ENCODE measurements at regions not wholly inside any gene's neighbourhood (a gene's known extent, or its start where the extent isn't known, plus 50 kb on each side); places are given as distances from the start of the nearest gene placed in this dataset.

DNA sequence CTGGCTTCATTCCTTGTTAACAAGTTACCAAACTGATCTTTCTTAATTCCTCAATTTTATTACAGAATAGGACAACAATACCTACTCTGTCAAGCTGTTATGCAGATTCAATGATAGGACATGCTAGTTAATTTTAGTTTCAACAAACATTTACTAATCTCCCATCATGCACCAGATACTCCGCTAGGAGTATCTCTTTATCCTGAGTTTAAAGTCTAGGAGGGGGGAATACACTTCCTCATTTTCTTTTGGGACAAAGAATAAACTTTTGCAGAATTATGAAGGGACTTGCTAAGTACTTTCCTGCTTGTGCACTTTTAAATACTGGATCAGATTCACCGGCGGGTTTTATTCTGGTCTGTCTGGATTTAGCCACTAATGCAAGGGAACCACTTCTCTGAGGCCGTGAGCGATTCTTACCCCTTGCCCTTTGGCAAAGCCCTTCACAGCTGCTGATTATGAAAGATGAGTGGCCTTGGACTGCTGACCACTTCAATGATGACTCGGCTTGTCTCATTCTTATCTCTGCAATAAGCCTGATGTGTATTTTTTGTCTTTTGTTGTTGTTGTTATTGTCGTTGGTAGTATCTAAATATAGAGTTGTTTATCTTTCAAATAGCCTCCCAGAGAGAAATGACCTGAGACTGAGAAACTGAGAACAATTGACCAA lies 73.9 kb downstream of the RMI1 start:
- TF ChIP-seq, protein P1, sequence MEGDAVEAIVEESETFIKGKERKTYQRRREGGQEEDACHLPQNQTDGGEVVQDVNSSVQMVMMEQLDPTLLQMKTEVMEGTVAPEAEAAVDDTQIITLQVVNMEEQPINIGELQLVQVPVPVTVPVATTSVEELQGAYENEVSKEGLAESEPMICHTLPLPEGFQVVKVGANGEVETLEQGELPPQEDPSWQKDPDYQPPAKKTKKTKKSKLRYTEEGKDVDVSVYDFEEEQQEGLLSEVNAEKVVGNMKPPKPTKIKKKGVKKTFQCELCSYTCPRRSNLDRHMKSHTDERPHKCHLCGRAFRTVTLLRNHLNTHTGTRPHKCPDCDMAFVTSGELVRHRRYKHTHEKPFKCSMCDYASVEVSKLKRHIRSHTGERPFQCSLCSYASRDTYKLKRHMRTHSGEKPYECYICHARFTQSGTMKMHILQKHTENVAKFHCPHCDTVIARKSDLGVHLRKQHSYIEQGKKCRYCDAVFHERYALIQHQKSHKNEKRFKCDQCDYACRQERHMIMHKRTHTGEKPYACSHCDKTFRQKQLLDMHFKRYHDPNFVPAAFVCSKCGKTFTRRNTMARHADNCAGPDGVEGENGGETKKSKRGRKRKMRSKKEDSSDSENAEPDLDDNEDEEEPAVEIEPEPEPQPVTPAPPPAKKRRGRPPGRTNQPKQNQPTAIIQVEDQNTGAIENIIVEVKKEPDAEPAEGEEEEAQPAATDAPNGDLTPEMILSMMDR (IDR thresholded peaks at IDR 0.05; ENCODE audit: borderline replicate concordance, insufficient read depth, low read depth, low read length), result no peak
- H3K4me3 ChIP-seq (ENCODE audit: low read depth, low read length), result no peak overlapping the region

DNA sequence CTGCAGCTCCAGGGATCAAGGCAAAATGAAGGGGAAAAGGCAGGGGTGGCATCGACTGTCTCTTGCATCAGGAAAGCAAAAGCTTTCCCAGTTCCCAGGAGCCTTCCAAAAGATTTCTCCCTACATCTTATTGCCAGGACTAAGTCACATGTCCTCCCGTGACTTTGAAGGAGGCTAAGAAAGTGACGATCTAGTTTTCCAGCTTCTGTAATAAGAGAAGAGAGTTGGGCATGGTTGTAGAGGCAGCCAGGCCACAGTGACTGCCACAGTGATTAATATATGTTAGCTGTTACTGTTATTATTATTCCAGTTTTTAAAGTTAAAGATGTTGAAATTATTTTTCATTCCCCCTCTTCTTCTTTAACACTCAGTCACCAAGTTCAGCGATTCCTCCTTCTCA lies 77.1 kb downstream of the RMI1 start:
- TF ChIP-seq, protein P1 (IDR thresholded peaks at IDR 0.05; ENCODE audit: borderline replicate concordance, insufficient read depth, low read depth, low read length), result no peak

DNA sequence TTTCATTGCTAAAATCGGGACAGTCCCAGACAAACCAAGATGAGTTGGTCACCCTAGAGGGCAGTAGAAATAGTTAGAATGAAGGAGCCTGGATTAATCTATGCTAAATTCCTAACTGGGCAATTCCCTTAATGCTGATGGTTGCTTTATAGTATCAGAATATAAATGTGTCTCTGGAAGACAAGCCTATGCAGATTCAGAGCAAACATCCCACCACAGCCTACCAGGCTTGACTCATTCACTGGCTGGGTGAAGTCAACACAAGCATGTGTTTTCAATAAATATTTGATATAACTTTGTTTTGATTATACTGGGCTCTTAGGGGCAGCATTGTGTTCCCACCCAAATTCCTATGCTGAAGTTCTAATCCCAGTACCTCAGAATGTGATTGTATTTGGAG lies 79.3 kb downstream of the RMI1 start:
- no peak overlapping the region for H3K4me3 ChIP-seq (ENCODE audit: low read depth, low read length)
- TF ChIP-seq, protein P1 (IDR thresholded peaks at IDR 0.05; ENCODE audit: borderline replicate concordance, insufficient read depth, low read depth, low read length), result no peak

More for the DNA sequence above, 77.1 kb downstream of the RMI1 start:
- H3K4me3 ChIP-seq (ENCODE audit: low read depth, low read length), result no peak overlapping the region

DNA sequence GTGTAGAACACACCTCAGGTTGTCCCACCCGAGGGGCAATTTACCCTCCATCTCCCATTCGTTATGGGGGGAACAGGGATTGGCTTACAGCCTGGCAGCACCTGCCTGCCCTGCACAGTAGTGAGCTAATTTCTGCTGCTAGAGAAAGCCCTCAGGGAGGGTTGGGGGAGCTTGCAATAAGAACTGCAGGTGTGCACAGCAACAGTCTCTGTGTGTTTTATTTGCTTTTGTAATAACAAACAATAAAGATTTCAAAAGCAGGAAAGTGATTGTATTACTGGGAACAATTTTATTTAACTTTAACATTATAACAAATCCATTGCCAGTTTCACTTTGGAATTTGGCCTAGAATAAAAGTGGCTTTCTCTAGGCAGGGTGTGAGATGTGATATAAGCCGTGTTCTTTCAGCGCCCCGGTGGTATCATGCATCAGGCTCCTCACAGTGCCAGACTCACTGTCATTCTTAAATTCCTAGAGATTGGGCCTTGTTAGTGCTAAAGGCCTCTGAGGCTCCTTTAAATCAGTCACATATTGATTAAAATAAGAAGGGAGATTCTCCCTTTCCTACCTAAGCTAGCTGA lies 81.1 kb downstream of the RMI1 start:
- H3K4me3 ChIP-seq (ENCODE audit: low read depth, low read length), result no peak overlapping the region
- TF ChIP-seq, protein P1 (IDR thresholded peaks at IDR 0.05; ENCODE audit: borderline replicate concordance, insufficient read depth, low read depth, low read length), result no peak

DNA sequence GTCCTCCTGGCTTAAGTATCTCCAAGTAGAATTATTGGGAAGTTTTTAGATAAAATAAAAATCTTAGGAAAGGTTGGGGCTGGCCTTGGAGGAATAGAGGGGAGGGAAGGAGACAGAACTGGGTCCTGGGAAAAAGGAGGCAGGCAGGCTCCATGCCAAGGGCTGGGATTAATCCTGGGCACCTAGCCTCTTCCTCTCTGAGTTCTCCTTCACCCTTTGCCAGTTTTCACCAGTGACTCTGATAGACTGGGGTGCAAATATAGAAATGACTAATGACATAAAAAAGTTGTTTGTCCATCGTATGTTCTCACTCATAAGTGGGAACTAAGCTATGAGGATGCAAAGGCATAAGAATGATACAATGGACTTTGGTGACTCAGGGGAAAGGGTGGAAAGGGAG lies 81.9 kb downstream of the RMI1 start:
- no peak overlapping the region for H3K4me3 ChIP-seq (ENCODE audit: low read depth, low read length)
- TF ChIP-seq, protein P1 (IDR thresholded peaks at IDR 0.05; ENCODE audit: borderline replicate concordance, insufficient read depth, low read depth, low read length), result no peak

DNA sequence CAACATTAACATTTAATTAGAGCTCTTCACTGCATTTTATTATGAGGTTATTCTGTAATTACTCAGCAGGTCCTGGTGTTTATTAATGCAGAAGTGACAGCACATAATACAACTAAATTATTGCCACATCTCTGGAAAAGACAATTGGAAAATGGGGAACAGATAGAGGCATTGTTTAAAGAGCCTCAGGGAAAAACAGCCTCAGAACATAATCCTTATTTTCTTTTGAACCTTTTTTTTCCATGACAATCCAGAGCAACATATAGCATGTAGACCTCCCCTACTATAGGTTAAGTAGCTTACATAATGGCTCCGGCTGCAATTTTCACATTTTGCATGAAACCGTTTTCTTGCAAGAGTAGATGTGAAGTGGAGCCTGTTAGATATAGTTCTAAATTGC lies 87.2 kb downstream of the RMI1 start:
- no peak overlapping the region for H3K4me3 ChIP-seq (ENCODE audit: low read depth, low read length)
- TF ChIP-seq, protein P1 (IDR thresholded peaks at IDR 0.05; ENCODE audit: borderline replicate concordance, insufficient read depth, low read depth, low read length), result no peak

DNA sequence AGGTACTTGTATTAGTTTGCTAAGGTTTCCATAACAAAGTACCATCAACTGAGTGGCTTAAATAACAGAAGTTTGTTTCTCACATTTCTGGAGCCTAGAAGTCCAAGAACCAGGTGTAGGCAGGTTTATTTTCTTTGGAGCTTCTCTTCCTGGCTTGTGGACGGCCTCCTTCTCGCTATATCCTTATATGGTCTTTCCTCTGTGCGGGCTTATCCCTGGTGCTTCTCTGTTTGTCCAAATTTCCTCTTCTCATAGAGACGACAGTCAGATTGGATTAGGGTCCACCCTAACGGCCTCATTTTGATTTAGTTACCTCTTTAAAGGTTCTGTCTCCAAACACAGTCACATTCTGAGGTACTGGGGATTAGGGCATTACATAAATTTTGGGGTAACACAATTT lies 88.3 kb downstream of the RMI1 start:
- TF ChIP-seq, protein P1 (IDR thresholded peaks at IDR 0.05; ENCODE audit: borderline replicate concordance, insufficient read depth, low read depth, low read length), result no peak
- no peak overlapping the region for H3K4me3 ChIP-seq (ENCODE audit: low read depth, low read length)
